Astrocyte (in vitro differentiated cells and primary cell): ENCODE measurements at regions not wholly inside any gene's neighbourhood (a gene's known extent, or its start where the extent isn't known, plus 50 kb on each side); places are given as distances from the start of the nearest gene placed in this dataset.

Experiments
- EZH2 ChIP-seq: IDR thresholded peaks from 2 replicates; pipeline ENCODE4 v1.6.1; 2012; ENCODE audit warnings: mild to moderate bottlenecking, low read length, inconsistent platforms; ENCODE audit not compliant: insufficient read depth
- TF ChIP-seq, protein P1 (sequence below): IDR thresholded peaks from 2 replicates; pipeline ENCODE4 v1.5.1; 2011; ENCODE audit warnings: low read depth, mild to moderate bottlenecking, inconsistent platforms, low read length, moderate library complexity; ENCODE audit not compliant: insufficient read depth

DNA sequence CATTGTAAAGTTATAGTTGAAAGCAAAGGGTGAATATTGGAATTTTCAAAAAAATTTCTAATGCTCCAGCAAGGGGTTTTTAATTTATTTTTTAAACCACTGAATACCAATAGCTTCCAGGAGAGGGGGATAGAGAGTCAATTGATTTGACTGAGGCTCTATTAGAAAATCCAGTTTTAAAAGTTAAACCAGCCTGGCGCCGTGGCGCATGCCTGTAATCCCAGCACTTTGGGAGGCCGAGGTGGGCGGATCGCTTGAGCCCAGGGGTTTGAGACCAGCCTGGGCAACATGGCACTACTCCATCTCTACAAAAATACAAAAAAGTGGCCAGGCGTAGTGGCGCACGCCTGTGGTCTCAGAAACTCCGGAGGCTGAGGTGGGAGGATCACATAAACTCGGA is 150.1 kb downstream of the SLC38A4 start:
- TF ChIP-seq, protein P1, sequence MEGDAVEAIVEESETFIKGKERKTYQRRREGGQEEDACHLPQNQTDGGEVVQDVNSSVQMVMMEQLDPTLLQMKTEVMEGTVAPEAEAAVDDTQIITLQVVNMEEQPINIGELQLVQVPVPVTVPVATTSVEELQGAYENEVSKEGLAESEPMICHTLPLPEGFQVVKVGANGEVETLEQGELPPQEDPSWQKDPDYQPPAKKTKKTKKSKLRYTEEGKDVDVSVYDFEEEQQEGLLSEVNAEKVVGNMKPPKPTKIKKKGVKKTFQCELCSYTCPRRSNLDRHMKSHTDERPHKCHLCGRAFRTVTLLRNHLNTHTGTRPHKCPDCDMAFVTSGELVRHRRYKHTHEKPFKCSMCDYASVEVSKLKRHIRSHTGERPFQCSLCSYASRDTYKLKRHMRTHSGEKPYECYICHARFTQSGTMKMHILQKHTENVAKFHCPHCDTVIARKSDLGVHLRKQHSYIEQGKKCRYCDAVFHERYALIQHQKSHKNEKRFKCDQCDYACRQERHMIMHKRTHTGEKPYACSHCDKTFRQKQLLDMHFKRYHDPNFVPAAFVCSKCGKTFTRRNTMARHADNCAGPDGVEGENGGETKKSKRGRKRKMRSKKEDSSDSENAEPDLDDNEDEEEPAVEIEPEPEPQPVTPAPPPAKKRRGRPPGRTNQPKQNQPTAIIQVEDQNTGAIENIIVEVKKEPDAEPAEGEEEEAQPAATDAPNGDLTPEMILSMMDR, result peak; percentile 51
- no peak for TF ChIP-seq EZH2
